ENCODE measurements at regions not wholly inside any gene's neighbourhood (a gene's known extent, or its start where the extent isn't known, plus 50 kb on each side); places are given as distances from the start of the nearest gene placed in this dataset.

- no peak for TF ChIP-seq CTCF (IDR thresholded peaks at IDR 0.05)
- no peak for TF ChIP-seq POLR2A (IDR thresholded peaks at IDR 0.05)
Measured at GRCh38 chr11:111099028-111099713, 146.4 kb upstream of the POU2AF2 start.
